ENCODE measurements at regions not wholly inside any gene's neighbourhood (a gene's known extent, or its start where the extent isn't known, plus 50 kb on each side); places are given as distances from the start of the nearest gene placed in this dataset.

- TF ChIP-seq SUPT20H (IDR thresholded peaks at IDR 0.05; ENCODE audit: borderline replicate concordance, control insufficient read depth, low read depth, low read length) (no peak), ZNF687 (IDR thresholded peaks at IDR 0.05) (no peak), GATAD2B (conservative IDR thresholded peaks at IDR 0.05; ENCODE audit: low read depth) (no peak), ZNF384 (IDR thresholded peaks at IDR 0.05; ENCODE audit: borderline replicate concordance, low read depth, low read length) (no peak), POLR2AphosphoS2 (IDR thresholded peaks at IDR 0.05; ENCODE audit: low read depth, low read length) (no peak), TAF1 (IDR thresholded peaks at IDR 0.05; ENCODE audit: borderline replicate concordance, low read depth, low read length) (no peak), PKNOX1 (IDR thresholded peaks at IDR 0.05) (no peak), IKZF2 (IDR thresholded peaks at IDR 0.05) (peak; percentile 44 to 47; a peak in 3 of 4 replicates), E4F1 (IDR thresholded peaks at IDR 0.05; ENCODE audit: borderline replicate concordance, partially characterized antibody) (no peak), MTA2 (IDR thresholded peaks at IDR 0.05; ENCODE audit: low read depth) (0 out of 2 replicates have a peak, but pooled peaks have one; percentile 17), SRF (IDR thresholded peaks at IDR 0.05; ENCODE audit: low read depth in 2 of 2, low read length in 2 of 2) (no peak), IRF4 (IDR thresholded peaks at IDR 0.05; ENCODE audit: low read depth, low read length) (0 out of 2 replicates have a peak, but pooled peaks have one; percentile 54), ZNF207 (IDR thresholded peaks at IDR 0.05; ENCODE audit: borderline replicate concordance) (no peak), YBX1 (IDR thresholded peaks at IDR 0.05) (no peak), SKIL (IDR thresholded peaks at IDR 0.05; ENCODE audit: low read depth, poor library complexity, severe bottlenecking) (no peak), NFXL1 (IDR thresholded peaks at IDR 0.05; ENCODE audit: borderline replicate concordance) (no peak), E2F4 (IDR thresholded peaks at IDR 0.05; ENCODE audit: low read depth, low read length) (no peak), RAD21 (IDR thresholded peaks at IDR 0.05; ENCODE audit: insufficient read depth, low read depth, low read length) (no peak), NFIC (IDR thresholded peaks at IDR 0.05; ENCODE audit: low read depth, low read length) (no peak), SMAD1 (IDR thresholded peaks at IDR 0.05; ENCODE audit: low read depth, partially characterized antibody) (no peak), CBFB (IDR thresholded peaks at IDR 0.05; ENCODE audit: low read depth) (no peak)
Observed at GRCh38 chr7:101746314-101746713, 71.1 kb upstream of the CUX1 start (continued).
